Omental fat pad (tissue), 3 donors: ENCODE measurements at regions not wholly inside any gene's neighbourhood (a gene's known extent, or its start where the extent isn't known, plus 50 kb on each side); places are given as distances from the start of the nearest gene placed in this dataset.

Experiments
- ATAC-seq: fragments of 150-250 bp; one replicate; pipeline ENCODE4 v1.9.1; 2016; ENCODE audit warnings: mild to moderate bottlenecking, moderate library complexity; ENCODE audit not compliant: low FRiP score
- DNase-seq: peaks from one replicate; pipeline ENCODE4 v3.0.0-alpha.2; 2019; ENCODE audit warnings: low spot score
- TF ChIP-seq, protein P1 (sequence below), 3 donors: fragments of 450-650 bp; IDR thresholded peaks; one replicate each; pipeline ENCODE4 v1.5.1; 2016 to 2017; ENCODE audit warnings: antibody characterized with exemption in 3 of 3, mild to moderate bottlenecking in 3 of 3, moderate library complexity in 2 of 3

DNA sequence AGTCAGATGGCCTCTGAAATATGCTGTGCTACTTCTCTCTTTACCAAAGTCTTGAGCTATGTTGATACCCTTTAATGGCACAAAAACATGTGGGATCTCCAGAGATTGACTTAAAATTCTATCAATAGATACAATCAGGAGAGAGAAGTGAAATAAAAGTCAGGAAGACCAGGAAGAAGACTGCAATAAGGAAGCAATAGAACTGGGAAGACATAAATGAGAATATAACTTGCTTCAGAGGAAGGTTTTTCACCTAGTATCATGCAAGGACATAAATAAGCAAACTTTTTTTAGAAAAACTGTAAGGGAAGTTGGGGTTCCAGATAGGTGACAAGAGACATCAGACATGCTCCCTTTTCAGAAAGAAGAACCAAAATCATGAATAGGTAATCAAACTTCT, 227.3 kb downstream of the XPNPEP1 start:
- no peak for ATAC-seq
- no peak for DNase-seq
- TF ChIP-seq, protein P1, sequence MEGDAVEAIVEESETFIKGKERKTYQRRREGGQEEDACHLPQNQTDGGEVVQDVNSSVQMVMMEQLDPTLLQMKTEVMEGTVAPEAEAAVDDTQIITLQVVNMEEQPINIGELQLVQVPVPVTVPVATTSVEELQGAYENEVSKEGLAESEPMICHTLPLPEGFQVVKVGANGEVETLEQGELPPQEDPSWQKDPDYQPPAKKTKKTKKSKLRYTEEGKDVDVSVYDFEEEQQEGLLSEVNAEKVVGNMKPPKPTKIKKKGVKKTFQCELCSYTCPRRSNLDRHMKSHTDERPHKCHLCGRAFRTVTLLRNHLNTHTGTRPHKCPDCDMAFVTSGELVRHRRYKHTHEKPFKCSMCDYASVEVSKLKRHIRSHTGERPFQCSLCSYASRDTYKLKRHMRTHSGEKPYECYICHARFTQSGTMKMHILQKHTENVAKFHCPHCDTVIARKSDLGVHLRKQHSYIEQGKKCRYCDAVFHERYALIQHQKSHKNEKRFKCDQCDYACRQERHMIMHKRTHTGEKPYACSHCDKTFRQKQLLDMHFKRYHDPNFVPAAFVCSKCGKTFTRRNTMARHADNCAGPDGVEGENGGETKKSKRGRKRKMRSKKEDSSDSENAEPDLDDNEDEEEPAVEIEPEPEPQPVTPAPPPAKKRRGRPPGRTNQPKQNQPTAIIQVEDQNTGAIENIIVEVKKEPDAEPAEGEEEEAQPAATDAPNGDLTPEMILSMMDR (IDR thresholded peaks at IDR 0.05), result no peak

DNA sequence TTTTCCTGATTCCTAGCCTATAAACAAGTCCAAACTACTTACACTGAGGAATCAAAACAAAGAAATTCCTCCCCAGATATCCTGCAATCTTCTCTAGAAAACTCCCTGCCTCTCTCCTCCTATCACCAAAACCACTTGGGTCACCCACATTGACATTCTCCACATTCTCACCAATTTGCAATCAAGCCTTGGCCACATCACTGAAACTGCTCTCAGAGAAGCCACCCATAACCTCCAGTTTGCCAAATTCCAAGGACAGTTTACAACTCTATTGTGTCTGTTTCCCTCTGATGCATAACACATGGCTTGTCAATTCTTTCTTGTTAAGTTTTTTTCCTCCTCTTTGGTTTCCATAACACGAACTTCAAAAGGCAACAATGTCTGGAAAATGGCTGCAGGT, 233.5 kb downstream of the XPNPEP1 start:
- TF ChIP-seq, protein P1 (IDR thresholded peaks at IDR 0.05), result no peak
- ATAC-seq (no peak), DNase-seq (no peak)

DNA sequence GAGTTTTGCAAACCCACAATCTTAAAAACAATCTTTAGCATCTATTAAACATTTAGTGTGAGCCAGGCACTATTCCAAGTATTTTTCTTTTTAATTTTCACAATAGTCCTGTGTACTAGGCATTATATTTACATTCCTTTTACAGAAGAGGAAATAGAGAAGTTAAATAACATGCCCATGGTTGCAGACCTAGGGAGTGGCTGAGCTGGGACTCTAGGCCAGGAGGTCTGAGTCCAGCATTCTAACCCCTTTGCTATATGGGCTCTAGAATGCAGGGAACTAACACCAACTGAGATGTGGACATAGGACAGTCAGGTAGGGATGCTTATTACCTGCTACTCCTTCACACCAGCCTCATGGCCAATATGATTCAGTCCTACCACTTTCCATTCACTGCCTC, 243.8 kb downstream of the XPNPEP1 start:
- TF ChIP-seq, protein P1 (IDR thresholded peaks at IDR 0.05), result no peak
- ATAC-seq, result no peak
- DNase-seq, result no peak

DNA sequence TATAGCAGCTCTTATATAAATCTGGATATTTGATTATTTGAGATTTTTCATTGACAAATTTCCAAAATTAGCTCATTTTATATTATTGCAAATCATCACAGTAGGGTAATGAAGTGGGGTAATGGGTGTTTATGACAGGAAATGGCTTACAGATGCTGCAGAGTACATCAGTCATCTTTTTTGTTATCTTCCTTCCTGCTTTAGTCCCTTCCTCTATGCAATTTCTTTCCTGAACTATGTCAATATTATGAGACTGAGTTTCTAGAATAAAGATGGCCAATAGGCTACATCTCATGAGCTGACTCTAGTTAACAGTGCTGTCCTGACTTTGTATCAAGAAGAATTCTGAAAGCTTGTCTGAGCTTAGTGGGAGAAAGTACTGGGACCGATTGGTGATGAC, 244.5 kb downstream of the XPNPEP1 start:
- no peak for DNase-seq
- no peak for ATAC-seq
- TF ChIP-seq, protein P1 (IDR thresholded peaks at IDR 0.05), result no peak

DNA sequence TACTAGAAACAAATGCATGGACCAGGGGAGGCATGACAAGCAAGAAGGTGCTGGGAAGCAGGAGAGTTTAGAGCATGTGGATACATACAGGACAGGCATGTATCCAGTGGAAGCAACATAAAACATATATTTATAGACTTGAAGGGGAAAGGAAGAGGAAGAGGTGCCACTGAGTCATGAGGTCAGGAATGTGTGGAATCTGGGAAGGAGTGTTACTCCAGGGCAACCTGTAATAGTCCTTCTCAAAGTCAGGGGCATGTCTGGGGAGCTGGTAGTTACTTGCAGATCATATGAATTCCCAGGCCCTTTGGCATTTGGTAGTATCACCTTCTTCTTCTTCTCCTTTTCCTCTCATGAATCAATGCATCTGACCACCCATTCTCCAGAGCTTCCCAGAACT, 246.6 kb downstream of the XPNPEP1 start:
- TF ChIP-seq, protein P1 (IDR thresholded peaks at IDR 0.05), result no peak
- no peak for DNase-seq
- no peak for ATAC-seq

DNA sequence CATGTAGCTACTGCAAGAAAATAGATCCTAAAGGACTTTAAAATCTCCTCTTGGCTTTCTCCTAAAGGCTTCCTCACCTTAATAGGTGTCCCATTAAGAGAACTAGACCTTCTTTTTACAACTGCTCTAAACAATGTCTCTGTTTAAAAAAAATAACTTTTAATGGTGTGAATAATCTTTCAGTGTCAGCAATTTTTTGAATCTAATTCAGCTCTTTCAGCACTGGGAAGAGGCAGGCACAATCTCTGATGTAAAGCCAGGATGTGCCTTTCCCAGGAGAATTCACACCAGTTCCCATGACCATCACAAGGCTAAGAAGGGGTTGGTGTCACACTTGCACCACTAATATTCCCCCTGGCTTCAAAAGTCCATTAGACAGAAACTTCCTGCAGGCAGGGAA, 254.6 kb downstream of the XPNPEP1 start:
- TF ChIP-seq, protein P1 (IDR thresholded peaks at IDR 0.05), result no peak
- DNase-seq, result no peak
- ATAC-seq, result no peak

DNA sequence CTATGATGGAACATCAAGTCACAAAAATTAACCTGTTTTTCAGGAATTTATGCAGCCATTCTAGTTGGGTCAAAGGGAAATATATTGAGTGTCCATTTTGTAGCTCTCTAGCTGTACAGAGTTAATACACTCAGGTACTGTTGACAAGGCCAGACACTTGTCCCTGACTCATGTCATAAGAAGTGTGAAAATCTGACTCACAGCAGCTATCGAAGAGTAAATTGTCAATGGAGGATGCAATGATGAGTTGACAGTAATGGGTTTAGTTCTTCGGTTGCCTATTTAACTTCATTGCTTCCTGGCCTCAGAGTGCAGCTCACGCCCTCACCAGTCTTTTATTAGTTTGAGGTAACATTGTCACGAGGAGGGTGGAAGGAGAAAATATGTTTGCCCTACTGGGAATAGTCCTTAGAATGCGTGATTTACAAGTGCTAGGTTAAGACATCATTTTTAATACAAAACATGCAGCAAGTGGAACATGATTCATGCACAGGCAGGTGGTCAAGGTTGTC, 255.1 kb downstream of the XPNPEP1 start:
- TF ChIP-seq, protein P1 (IDR thresholded peaks at IDR 0.05), result no peak
- DNase-seq, result no peak
- ATAC-seq, result no peak
